ENCODE measurements at regions not wholly inside any gene's neighbourhood (a gene's known extent, or its start where the extent isn't known, plus 50 kb on each side); places are given as distances from the start of the nearest gene placed in this dataset.

- TF ChIP-seq CTCF (IDR thresholded peaks at IDR 0.05), result no peak
- no peaks in the 10 kb centered on the region for H3K9me3 Mint-ChIP-seq
- no peak for DNase-seq
- ATAC-seq, result no peak
- ChIA-PET CTCF (no interaction called here), POLR2A (no interaction called here)
- H3K4me3 Mint-ChIP-seq, result no peak overlapping the region
- no peaks in the 10 kb centered on the region for H3K4me1 Mint-ChIP-seq (ENCODE audit: low read depth)
- H3K27ac Mint-ChIP-seq, result no peak overlapping the region
- H3K27me3 Mint-ChIP-seq, result peaks cover 5% of the 10 kb centered on the region
- no peaks in the 10 kb centered on the region for H3K36me3 Mint-ChIP-seq (ENCODE audit: low read depth)
- intact Hi-C loops (cut with micrococcal nuclease), result no loop called here
Observed at GRCh38 chr5:82699737-82700136, 377.5 kb downstream of the TMEM167A start.

DNA sequence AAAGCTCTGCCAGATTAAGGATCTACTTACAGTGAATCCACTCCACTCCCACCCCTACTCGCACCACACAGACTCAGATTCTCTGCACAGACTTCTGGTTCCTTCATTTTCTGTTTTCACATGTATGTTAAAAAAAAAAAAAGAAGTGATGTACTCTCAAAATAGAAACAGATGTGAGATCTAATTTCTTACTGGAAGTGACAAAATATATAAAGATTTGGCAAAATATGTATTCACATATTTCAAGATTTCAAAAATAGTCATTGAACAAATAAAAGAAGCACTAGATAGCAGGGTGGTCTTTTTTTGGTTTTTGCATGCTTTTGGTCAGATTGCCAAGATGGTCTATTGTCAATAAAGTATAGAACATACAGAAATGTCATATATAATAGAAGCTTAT lies 379.2 kb downstream of the TMEM167A start:
- no peaks in the 10 kb centered on the region for H3K36me3 Mint-ChIP-seq (ENCODE audit: low read depth)
- POLR2A ChIA-PET, result no interaction called here
- ATAC-seq (no peak), DNase-seq (no peak)
- H3K4me1 Mint-ChIP-seq (ENCODE audit: low read depth), result no peaks in the 10 kb centered on the region
- TF ChIP-seq CTCF (IDR thresholded peaks at IDR 0.05), result no peak
- H3K4me3 Mint-ChIP-seq, result no peak overlapping the region
- H3K9me3 Mint-ChIP-seq, result no peaks in the 10 kb centered on the region
- peaks cover 5% of the 10 kb centered on the region for H3K27me3 Mint-ChIP-seq
- CTCF ChIA-PET, result no interaction called here
- no peak overlapping the region for H3K27ac Mint-ChIP-seq
- intact Hi-C loops (cut with micrococcal nuclease), result no loop called here

- intact Hi-C loops (cut with micrococcal nuclease), result no loop called here
- TF ChIP-seq CTCF (IDR thresholded peaks at IDR 0.05), result no peak
Observed at GRCh38 chr5:82694711-82695285, 382.4 kb downstream of the TMEM167A start.

DNA sequence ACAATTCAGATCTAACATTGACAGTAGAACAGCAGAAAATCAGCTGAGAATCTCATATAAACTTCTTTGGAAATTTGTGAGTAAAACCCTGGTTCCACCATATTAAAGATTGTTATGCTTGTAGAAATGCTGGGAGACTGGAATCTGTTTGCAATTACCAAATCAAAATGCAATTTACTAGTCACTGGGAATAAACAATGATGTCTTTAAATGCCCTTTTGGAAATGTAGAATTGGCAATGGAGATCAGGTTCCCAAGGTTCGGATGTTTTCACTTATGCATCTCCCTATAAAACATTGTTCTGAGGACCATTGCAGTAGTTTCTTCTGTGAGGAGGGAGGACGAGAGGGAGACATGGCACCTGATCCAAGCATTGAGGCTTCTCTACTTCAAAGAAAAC lies 384.4 kb downstream of the TMEM167A start:
- ChIA-PET POLR2A (no interaction called here), CTCF (no interaction called here)
- intact Hi-C loops (cut with micrococcal nuclease), result no loop called here

More at GRCh38 chr5:82694711-82695285, 382.4 kb downstream of the TMEM167A start:
- no peak for ATAC-seq
- Mint-ChIP-seq H3K4me1 (ENCODE audit: low read depth) (no peaks in the 10 kb centered on the region), H3K27me3 (peaks cover 5% of the 10 kb centered on the region), H3K4me3 (no peak overlapping the region), H3K9me3 (no peaks in the 10 kb centered on the region), H3K36me3 (ENCODE audit: low read depth) (no peaks in the 10 kb centered on the region), H3K27ac (no peak overlapping the region)
- POLR2A ChIA-PET, result no interaction called here
- DNase-seq, result no peak
- CTCF ChIA-PET, result no interaction called here

DNA sequence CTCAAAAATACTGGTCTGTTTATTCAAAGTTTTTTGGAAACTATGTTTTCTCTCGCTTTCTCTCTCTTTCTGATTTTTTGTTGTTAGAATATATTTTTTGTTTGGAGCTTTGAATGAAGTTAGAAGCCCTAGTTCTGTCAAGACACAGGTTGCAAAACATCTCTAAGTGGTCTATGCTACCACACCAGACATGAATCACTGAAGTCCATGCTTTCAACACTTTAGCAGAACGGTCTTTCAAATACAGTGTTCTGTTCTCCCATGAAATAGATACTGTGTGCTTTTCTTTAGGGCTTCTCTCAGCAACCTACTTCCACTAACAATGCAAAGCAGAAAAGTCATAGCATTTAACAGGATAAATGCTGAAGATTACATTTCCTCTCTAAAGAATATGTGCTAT lies 392.5 kb downstream of the TMEM167A start:
- Mint-ChIP-seq H3K9me3 (no peaks in the 10 kb centered on the region), H3K27ac (no peak overlapping the region), H3K4me3 (no peak overlapping the region), H3K4me1 (ENCODE audit: low read depth) (no peaks in the 10 kb centered on the region), H3K36me3 (ENCODE audit: low read depth) (no peaks in the 10 kb centered on the region), H3K27me3 (peaks cover 2% of the 10 kb centered on the region)
- no peak for TF ChIP-seq CTCF (IDR thresholded peaks at IDR 0.05)
- ChIA-PET POLR2A (no interaction called here), CTCF (interaction anchor here (0.8 kb wide), 1 partner anchor 18 kb away, joined by 3 read pairs; no protein-coding TSS in a partner anchor)
- no peak for ATAC-seq
- intact Hi-C loops (cut with micrococcal nuclease), result no loop called here
- no peak for DNase-seq

More for the DNA sequence above, 384.4 kb downstream of the TMEM167A start:
- H3K27ac Mint-ChIP-seq, result no peak overlapping the region
- H3K4me3 Mint-ChIP-seq, result no peak overlapping the region
- H3K27me3 Mint-ChIP-seq, result peaks cover 2% of the 10 kb centered on the region
- DNase-seq (no peak), ATAC-seq (no peak)
- no peaks in the 10 kb centered on the region for H3K4me1 Mint-ChIP-seq (ENCODE audit: low read depth)
- no peaks in the 10 kb centered on the region for H3K9me3 Mint-ChIP-seq
- TF ChIP-seq CTCF (IDR thresholded peaks at IDR 0.05), result no peak
- no peaks in the 10 kb centered on the region for H3K36me3 Mint-ChIP-seq (ENCODE audit: low read depth)
